ENCODE measurements at regions not wholly inside any gene's neighbourhood (a gene's known extent, or its start where the extent isn't known, plus 50 kb on each side); places are given as distances from the start of the nearest gene placed in this dataset.
"Not testable (repeated sequence)": the region's sequence is repeated elsewhere in the genome, so short reads cannot be mapped to it uniquely, and the experiment has no call there.

- Histone ChIP-seq H3K9me3 (no peaks in the 10 kb centered on the region), H3K27ac (no peak overlapping the region), H3K4me1 (no peaks in the 10 kb centered on the region), H3K36me3 (no peaks in the 10 kb centered on the region), H3K27me3 (ENCODE audit: low read depth) (no peaks in the 10 kb centered on the region), H3K4me3 (no peak overlapping the region)
- intact Hi-C loops (cut with DNase I): no loop called here
- TF ChIP-seq CTCF (IDR thresholded peaks at IDR 0.05): no peak
- DNase-seq (no peak), ATAC-seq (no peak)
Observed at GRCh38 chr15:25582886-25583285, 144.1 kb upstream of the UBE3A start.

- no peaks in the 10 kb centered on the region for H3K36me3 ChIP-seq
- intact Hi-C loops (cut with DNase I): no loop called here
- DNase-seq (no peak), ATAC-seq (no peak)
- no peaks in the 10 kb centered on the region for H3K9me3 ChIP-seq
- no peak for TF ChIP-seq CTCF (IDR thresholded peaks at IDR 0.05)
- H3K27ac ChIP-seq: no peak overlapping the region
- H3K27me3 ChIP-seq (ENCODE audit: low read depth): no peaks in the 10 kb centered on the region
- H3K4me1 ChIP-seq: no peaks in the 10 kb centered on the region
- no peak overlapping the region for H3K4me3 ChIP-seq
Observed at GRCh38 chr15:25579127-25579526, 140.3 kb upstream of the UBE3A start.

GRCh38 chr15:25572191-25572590, 133.4 kb upstream of the UBE3A start:
- ATAC-seq: no peak
- Histone ChIP-seq H3K4me3 (no peak overlapping the region), H3K9me3 (no peaks in the 10 kb centered on the region), H3K4me1 (no peaks in the 10 kb centered on the region), H3K36me3 (no peaks in the 10 kb centered on the region), H3K27me3 (ENCODE audit: low read depth) (no peaks in the 10 kb centered on the region), H3K27ac (no peak overlapping the region)
- no peak for DNase-seq
- TF ChIP-seq CTCF (IDR thresholded peaks at IDR 0.05): no peak
- intact Hi-C loops (cut with DNase I): no loop called here

GRCh38 chr15:25568751-25569150, 129.9 kb upstream of the UBE3A start:
- no peak overlapping the region for H3K27ac ChIP-seq
- DNase-seq (no peak), ATAC-seq (no peak)
- no peak overlapping the region for H3K4me3 ChIP-seq
- H3K27me3 ChIP-seq (ENCODE audit: low read depth): no peaks in the 10 kb centered on the region
- intact Hi-C loops (cut with DNase I): no loop called here
- TF ChIP-seq CTCF (IDR thresholded peaks at IDR 0.05): no peak
- no peaks in the 10 kb centered on the region for H3K9me3 ChIP-seq
- no peaks in the 10 kb centered on the region for H3K36me3 ChIP-seq
- no peaks in the 10 kb centered on the region for H3K4me1 ChIP-seq

GRCh38 chr15:25566545-25566944, 127.7 kb upstream of the UBE3A start:
- H3K27me3 ChIP-seq (ENCODE audit: low read depth); H3K9me3 ChIP-seq; ATAC-seq; H3K4me3 ChIP-seq; intact Hi-C loops (cut with DNase I); H3K36me3 ChIP-seq; H3K27ac ChIP-seq; H3K4me1 ChIP-seq; DNase-seq: not testable (repeated sequence)

GRCh38 chr15:25565470-25566264, 126.8 kb upstream of the UBE3A start:
- Histone ChIP-seq H3K4me1 (no peaks in the 10 kb centered on the region), H3K4me3 (no peak overlapping the region), H3K27ac (no peak overlapping the region), H3K27me3 (ENCODE audit: low read depth) (no peaks in the 10 kb centered on the region), H3K9me3 (no peaks in the 10 kb centered on the region), H3K36me3 (no peaks in the 10 kb centered on the region)
- intact Hi-C loops (cut with DNase I): no loop called here
- peak; percentile 54 to 59 for ATAC-seq
- TF ChIP-seq CTCF (IDR thresholded peaks at IDR 0.05): no peak
- no peak for DNase-seq
